ENCODE measurements at regions not wholly inside any gene's neighbourhood (a gene's known extent, or its start where the extent isn't known, plus 50 kb on each side); places are given as distances from the start of the nearest gene placed in this dataset.
"Not testable (repeated sequence)": the region's sequence is repeated elsewhere in the genome, so short reads cannot be mapped to it uniquely, and the experiment has no call there.

GRCh38 chr5:77896338-77896737, 120.2 kb upstream of the TBCA start:
- no peaks in the 10 kb centered on the region for H3K36me3 ChIP-seq
- H3K4me1 ChIP-seq: no peaks in the 10 kb centered on the region
- TF ChIP-seq CTCF (IDR thresholded peaks at IDR 0.05 in 4 of 5, conservative IDR thresholded peaks at IDR 0.05 in 1 of 5) (no peak), POLR2A (IDR thresholded peaks at IDR 0.05) (no peak)
- intact Hi-C loops (cut with DNase I; ENCODE audit: low total_unique reads): no loop called here
- ATAC-seq (no peak), DNase-seq (no peak)
- no peak overlapping the region for H3K27ac ChIP-seq
- no peaks in the 10 kb centered on the region for H3K27me3 ChIP-seq
- no peak overlapping the region for H3K4me3 ChIP-seq
- no peaks in the 10 kb centered on the region for H3K9me3 ChIP-seq
- in situ Hi-C loops (cut with MboI; ENCODE audit: low sequenced_read_pairs in 4 of 4): no loop called here

DNA sequence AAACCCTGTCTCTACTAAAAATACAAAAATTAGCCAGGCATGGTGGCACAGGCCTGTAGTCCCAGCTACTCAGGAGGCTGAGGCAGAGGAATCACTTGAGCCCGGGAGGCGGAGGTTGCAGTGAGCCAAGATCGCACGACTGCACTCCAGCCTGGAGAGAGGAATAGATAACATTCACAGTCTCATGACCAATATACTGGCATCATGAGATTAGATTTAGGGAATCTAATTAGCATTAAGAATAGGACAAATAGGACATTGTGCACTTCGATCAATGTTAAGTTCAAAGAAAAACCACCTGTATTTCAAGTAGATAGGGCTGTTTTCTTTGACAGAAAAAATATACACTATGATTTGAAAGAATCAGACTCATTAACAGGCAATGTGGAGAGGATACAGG, 118.0 kb upstream of the TBCA start:
- H3K4me1 ChIP-seq; in situ Hi-C loops (cut with MboI; ENCODE audit: low sequenced_read_pairs in 4 of 4); ATAC-seq; H3K36me3 ChIP-seq; H3K9me3 ChIP-seq; H3K27ac ChIP-seq; intact Hi-C loops (cut with DNase I; ENCODE audit: low total_unique reads); DNase-seq; H3K27me3 ChIP-seq; H3K4me3 ChIP-seq: not testable (repeated sequence)

DNA sequence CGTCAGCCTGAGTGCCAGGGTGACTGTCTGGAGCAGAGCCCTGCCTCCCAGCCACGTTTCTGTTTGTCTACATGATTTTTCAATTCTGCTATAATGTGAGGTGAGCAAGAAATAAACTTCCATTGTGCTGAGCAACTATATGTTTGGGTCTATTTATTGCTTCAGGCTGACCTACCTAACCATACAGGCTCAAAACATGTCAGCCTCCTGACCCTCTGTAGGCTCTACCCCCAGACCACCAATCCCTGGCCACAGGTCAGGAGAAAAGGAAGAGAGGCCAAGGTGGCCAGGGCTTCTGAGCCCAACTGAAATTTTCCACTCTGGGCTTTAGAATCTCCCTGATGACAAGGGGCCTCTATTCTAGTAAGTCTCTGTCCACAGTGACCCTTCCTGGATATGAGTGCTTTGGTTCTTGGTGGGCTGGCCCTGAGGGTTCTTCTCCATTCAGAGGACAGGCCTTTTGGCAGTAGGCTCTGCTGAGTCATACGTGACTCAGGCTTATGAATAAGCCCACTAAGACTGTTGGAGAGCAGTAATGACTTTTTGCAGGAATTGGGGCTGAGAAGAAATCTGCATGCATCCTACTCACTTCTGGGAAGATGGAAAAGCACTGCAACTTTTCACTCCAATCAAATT, 117.2 kb upstream of the TBCA start:
- DNase-seq (no peak), ATAC-seq (no peak)
- no peaks in the 10 kb centered on the region for H3K27me3 ChIP-seq
- no peak overlapping the region for H3K27ac ChIP-seq
- H3K36me3 ChIP-seq: no peaks in the 10 kb centered on the region
- intact Hi-C loops (cut with DNase I; ENCODE audit: low total_unique reads): no loop called here
- H3K9me3 ChIP-seq: no peaks in the 10 kb centered on the region
- no peak for TF ChIP-seq CTCF (IDR thresholded peaks at IDR 0.05 in 4 of 5, conservative IDR thresholded peaks at IDR 0.05 in 1 of 5)
- no peak for TF ChIP-seq POLR2A (IDR thresholded peaks at IDR 0.05)
- in situ Hi-C loops (cut with MboI; ENCODE audit: low sequenced_read_pairs in 4 of 4): no loop called here
- no peak overlapping the region for H3K4me3 ChIP-seq
- no peaks in the 10 kb centered on the region for H3K4me1 ChIP-seq

GRCh38 chr5:77892061-77893010, 116.2 kb upstream of the TBCA start:
- in situ Hi-C loops (cut with MboI; ENCODE audit: low sequenced_read_pairs in 4 of 4): no loop called here
- Histone ChIP-seq H3K4me1 (no peaks in the 10 kb centered on the region), H3K9me3 (no peaks in the 10 kb centered on the region), H3K36me3 (no peaks in the 10 kb centered on the region), H3K4me3 (no peak overlapping the region), H3K27ac (no peak overlapping the region), H3K27me3 (no peaks in the 10 kb centered on the region)
- ATAC-seq: no peak
- DNase-seq: no peak
- TF ChIP-seq CTCF (IDR thresholded peaks at IDR 0.05 in 4 of 5, conservative IDR thresholded peaks at IDR 0.05 in 1 of 5) (no peak), POLR2A (IDR thresholded peaks at IDR 0.05) (no peak)
- intact Hi-C loops (cut with DNase I; ENCODE audit: low total_unique reads): no loop called here

- Histone ChIP-seq H3K9me3 (no peaks in the 10 kb centered on the region), H3K27me3 (peaks cover 0 to 15% (median 3%) of the 10 kb centered on the region in 3 donors), H3K4me3 (no peak overlapping the region), H3K36me3 (no peaks in the 10 kb centered on the region), H3K4me1 (no peaks in the 10 kb centered on the region), H3K27ac (no peak overlapping the region)
- ATAC-seq (no peak), DNase-seq (no peak)
- in situ Hi-C loops (cut with MboI; ENCODE audit: low sequenced_read_pairs in 4 of 4): no loop called here
- intact Hi-C loops (cut with DNase I; ENCODE audit: low total_unique reads): no loop called here
- TF ChIP-seq CTCF (IDR thresholded peaks at IDR 0.05 in 4 of 5, conservative IDR thresholded peaks at IDR 0.05 in 1 of 5): no peak
- TF ChIP-seq POLR2A (IDR thresholded peaks at IDR 0.05): no peak
These were observed 109.4 kb upstream of the TBCA start for GRCh38 chr5:77885519-77885918.
